HL-60 (cell line): ENCODE measurements at regions not wholly inside any gene's neighbourhood (a gene's known extent, or its start where the extent isn't known, plus 50 kb on each side); places are given as distances from the start of the nearest gene placed in this dataset.

Experiments used
- DNase-seq, 2 experiments: peaks; one replicate each; pipeline ENCODE4 v3.0.0-alpha.2; 2010 to 2020; ENCODE audit warnings: low read depth in 1 of 2, low spot score in 1 of 2
- H3K27ac ChIP-seq: fragments of 250-450 bp; sonication (Bioruptor Pico); replicated peaks from 2 replicates; pipeline ENCODE4 v1.5.1; 2020; ENCODE audit warnings: mild to moderate bottlenecking, moderate library complexity
- H3K27me3 ChIP-seq: fragments of 250-450 bp; sonication (Bioruptor Pico); 2 replicates; pipeline ENCODE4 v1.5.1; 2021; ENCODE audit warnings: mild to moderate bottlenecking, moderate library complexity; ENCODE audit not compliant: insufficient read depth, poor library complexity, severe bottlenecking
- H3K4me3 ChIP-seq: replicated peaks from 2 replicates; pipeline ENCODE4 v1.5.1; 2011; ENCODE audit warnings: mild to moderate bottlenecking, control low read depth, low read length; ENCODE audit not compliant: insufficient read depth
- CTCF ChIP-seq: IDR thresholded peaks from one replicate; pipeline ENCODE4 v1.5.1; 2011; ENCODE audit warnings: low read length, control low read depth, inconsistent platforms; ENCODE audit not compliant: insufficient read depth
- GABPA ChIP-seq: IDR thresholded peaks from 2 replicates; pipeline ENCODE4 v1.6.1; 2012; ENCODE audit warnings: low read depth
- POLR2AphosphoS5 ChIP-seq: IDR thresholded peaks from 2 replicates; pipeline ENCODE4 v1.6.1; 2012; ENCODE audit warnings: low read depth
- REST ChIP-seq: IDR thresholded peaks from 2 replicates; pipeline ENCODE4 v1.6.1; 2012; ENCODE audit warnings: low read depth; ENCODE audit not compliant: insufficient replicate concordance
- SPI1 ChIP-seq: IDR thresholded peaks from 2 replicates; pipeline ENCODE4 v1.6.1; 2012; ENCODE audit warnings: low read depth, mild to moderate bottlenecking, borderline replicate concordance

- Histone ChIP-seq H3K27me3 (no peaks in the 10 kb centered on the region), H3K4me3 (no peak overlapping the region), H3K27ac (no peak overlapping the region)
- DNase-seq, result no peak
- TF ChIP-seq CTCF, result no peak
Observed at GRCh38 chr3:16675805-16676204, 70.6 kb upstream of the DAZL start.

- no peaks in the 10 kb centered on the region for H3K27me3 ChIP-seq
- TF ChIP-seq SPI1 (no peak), REST (no peak), GABPA (no peak), CTCF (no peak), POLR2AphosphoS5 (no peak)
- no peak overlapping the region for H3K4me3 ChIP-seq
- DNase-seq, result no peak
- no peak overlapping the region for H3K27ac ChIP-seq
Observed at GRCh38 chr3:16686679-16687078, 81.5 kb upstream of the DAZL start.

- TF ChIP-seq POLR2AphosphoS5 (no peak), REST (no peak), CTCF (no peak), SPI1 (no peak), GABPA (no peak)
- no peak overlapping the region for H3K27ac ChIP-seq
Observed at GRCh38 chr3:16687221-16687620, 82.0 kb upstream of the DAZL start.

GRCh38 chr3:16692486-16693344, 87.5 kb upstream of the DAZL start:
- no peak overlapping the region for H3K27ac ChIP-seq
- TF ChIP-seq POLR2AphosphoS5 (no peak), SPI1 (no peak)
- H3K4me3 ChIP-seq, result no peak overlapping the region
- no peak for DNase-seq
- no peaks in the 10 kb centered on the region for H3K27me3 ChIP-seq

More at GRCh38 chr3:16687221-16687620, 82.0 kb upstream of the DAZL start:
- Histone ChIP-seq H3K27me3 (no peaks in the 10 kb centered on the region), H3K4me3 (no peak overlapping the region)
- DNase-seq, result no peak
